Neural progenitor cell (in vitro differentiated cells): ENCODE measurements at regions not wholly inside any gene's neighbourhood (a gene's known extent, or its start where the extent isn't known, plus 50 kb on each side); places are given as distances from the start of the nearest gene placed in this dataset.

Source experiments
- DNase-seq: peaks from one replicate; pipeline ENCODE4 v3.0.0-alpha.2; 2016; ENCODE audit warnings: low spot score
- H2AFZ ChIP-seq: fragments of 200-600 bp; sonication (generic); replicated peaks from 2 replicates; pipeline ENCODE4 v1.6.1; 2016; ENCODE audit warnings: antibody characterized with exemption
- H3F3A ChIP-seq: fragments of 200-600 bp; sonication (generic); 2 replicates; pipeline ENCODE4 v1.6.1; 2016; ENCODE audit warnings: antibody characterized with exemption, low read depth
- H3K27ac ChIP-seq: fragments of 200-600 bp; sonication (generic); 2 replicates; pipeline ENCODE4 v1.5.1; 2016; ENCODE audit warnings: mild to moderate bottlenecking
- H3K27me3 ChIP-seq: fragments of 200-600 bp; sonication (generic); 2 replicates; pipeline ENCODE4 v1.6.1; 2016; ENCODE audit warnings: mild to moderate bottlenecking, moderate library complexity
- H3K36me3 ChIP-seq: fragments of 200-600 bp; sonication (generic); 2 replicates; pipeline ENCODE4 v1.5.1; 2016
- H3K4me1 ChIP-seq: fragments of 200-600 bp; sonication (generic); 2 replicates; pipeline ENCODE4 v1.6.1; 2016; ENCODE audit warnings: mixed run types
- H3K4me2 ChIP-seq: fragments of 200-600 bp; sonication (generic); 2 replicates; pipeline ENCODE4 v1.6.1; 2016
- H3K4me3 ChIP-seq: fragments of 200-600 bp; sonication (generic); 2 replicates; pipeline ENCODE4 v1.5.1; 2016
- H3K79me2 ChIP-seq: fragments of 200-600 bp; sonication (generic); 2 replicates; pipeline ENCODE4 v1.6.1; 2016; ENCODE audit warnings: low read depth
- H3K9ac ChIP-seq: fragments of 200-600 bp; sonication (generic); 2 replicates; pipeline ENCODE4 v1.6.1; 2016
- H3K9me3 ChIP-seq: fragments of 200-600 bp; sonication (generic); 2 replicates; pipeline ENCODE4 v1.5.1; 2016; ENCODE audit warnings: low read depth
- H4K20me1 ChIP-seq: fragments of 200-600 bp; sonication (generic); 2 replicates; pipeline ENCODE4 v1.6.1; 2016; ENCODE audit warnings: low read depth
- H3K27ac Mint-ChIP-seq: 3 replicates; pipeline ENCODE4 v1.8.0; 2021; ENCODE audit warnings: mixed read lengths
- H3K27me3 Mint-ChIP-seq: 2 replicates; pipeline ENCODE4 v1.8.0; 2022; ENCODE audit warnings: low read depth, mild to moderate bottlenecking, inconsistent platforms, moderate library complexity, mixed read lengths; ENCODE audit not compliant: insufficient read depth
- H3K36me3 Mint-ChIP-seq: 3 replicates; pipeline ENCODE4 v1.8.0; 2021; ENCODE audit warnings: mixed read lengths
- H3K4me1 Mint-ChIP-seq: 3 replicates; pipeline ENCODE4 v1.8.0; 2021; ENCODE audit warnings: mixed read lengths
- H3K4me3 Mint-ChIP-seq: 3 replicates; pipeline ENCODE4 v1.8.0; 2021; ENCODE audit warnings: mild to moderate bottlenecking, moderate library complexity, mixed read lengths
- H3K9me3 Mint-ChIP-seq: 3 replicates; pipeline ENCODE4 v1.8.0; 2020; ENCODE audit warnings: mixed read lengths
- EZH2 ChIP-seq: fragments of 200-600 bp; sonication (generic); IDR thresholded peaks from 2 replicates; pipeline ENCODE4 v1.6.1; 2017; ENCODE audit warnings: antibody characterized with exemption, mild to moderate bottlenecking, moderate library complexity
- EZH2phosphoT487 ChIP-seq: fragments of 200-600 bp; sonication (generic); IDR thresholded peaks from 2 replicates; pipeline ENCODE4 v1.6.1; 2017; ENCODE audit warnings: antibody characterized with exemption
- TF ChIP-seq, protein P1 (sequence below): fragments of 200-600 bp; sonication (generic); IDR thresholded peaks from 2 replicates; pipeline ENCODE4 v1.5.1; 2017; ENCODE audit warnings: antibody characterized with exemption, mild to moderate bottlenecking

DNA sequence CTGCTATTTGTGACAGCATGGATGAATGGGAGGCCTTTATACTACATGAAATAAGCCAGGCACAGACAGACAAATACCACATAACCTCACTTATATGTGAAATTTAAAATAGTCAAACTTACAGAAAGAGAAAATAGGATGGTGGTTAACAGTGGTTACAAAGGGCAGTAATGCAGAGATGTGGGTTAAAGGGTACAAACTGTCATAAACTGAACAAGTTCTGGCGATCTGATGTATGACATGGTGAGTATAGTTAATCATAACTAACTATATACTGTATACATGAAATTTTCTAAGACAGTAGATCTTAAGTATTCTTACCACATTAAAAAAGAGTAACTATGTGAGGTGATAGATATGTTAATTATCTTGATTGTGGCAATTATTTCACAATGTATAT, 558.1 kb upstream of the ZNF804A start:
- Histone ChIP-seq H3K4me3 (no peak overlapping the region), H3K27me3 (no peaks in the 10 kb centered on the region), H3K36me3 (no peaks in the 10 kb centered on the region), H3K9me3 (no peaks in the 10 kb centered on the region), H3K79me2 (no peaks in the 10 kb centered on the region), H4K20me1 (no peaks in the 10 kb centered on the region), H3F3A (no peaks in the 10 kb centered on the region), H3K27ac (no peak overlapping the region), H2AFZ (no peak overlapping the region), H3K9ac (no peak overlapping the region), H3K4me2 (no peak overlapping the region), H3K4me1 (no peaks in the 10 kb centered on the region)
- Mint-ChIP-seq H3K27me3 (no peaks in the 10 kb centered on the region), H3K36me3 (peaks cover 2% of the 10 kb centered on the region), H3K9me3 (peaks cover 2% of the 10 kb centered on the region), H3K4me1 (peaks cover 2% of the 10 kb centered on the region), H3K27ac (no peak overlapping the region), H3K4me3 (no peak overlapping the region)
- DNase-seq, result no peak
- TF ChIP-seq EZH2phosphoT487, result no peak
- TF ChIP-seq, protein P1, sequence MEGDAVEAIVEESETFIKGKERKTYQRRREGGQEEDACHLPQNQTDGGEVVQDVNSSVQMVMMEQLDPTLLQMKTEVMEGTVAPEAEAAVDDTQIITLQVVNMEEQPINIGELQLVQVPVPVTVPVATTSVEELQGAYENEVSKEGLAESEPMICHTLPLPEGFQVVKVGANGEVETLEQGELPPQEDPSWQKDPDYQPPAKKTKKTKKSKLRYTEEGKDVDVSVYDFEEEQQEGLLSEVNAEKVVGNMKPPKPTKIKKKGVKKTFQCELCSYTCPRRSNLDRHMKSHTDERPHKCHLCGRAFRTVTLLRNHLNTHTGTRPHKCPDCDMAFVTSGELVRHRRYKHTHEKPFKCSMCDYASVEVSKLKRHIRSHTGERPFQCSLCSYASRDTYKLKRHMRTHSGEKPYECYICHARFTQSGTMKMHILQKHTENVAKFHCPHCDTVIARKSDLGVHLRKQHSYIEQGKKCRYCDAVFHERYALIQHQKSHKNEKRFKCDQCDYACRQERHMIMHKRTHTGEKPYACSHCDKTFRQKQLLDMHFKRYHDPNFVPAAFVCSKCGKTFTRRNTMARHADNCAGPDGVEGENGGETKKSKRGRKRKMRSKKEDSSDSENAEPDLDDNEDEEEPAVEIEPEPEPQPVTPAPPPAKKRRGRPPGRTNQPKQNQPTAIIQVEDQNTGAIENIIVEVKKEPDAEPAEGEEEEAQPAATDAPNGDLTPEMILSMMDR, result no peak
- TF ChIP-seq EZH2, result no peak

DNA sequence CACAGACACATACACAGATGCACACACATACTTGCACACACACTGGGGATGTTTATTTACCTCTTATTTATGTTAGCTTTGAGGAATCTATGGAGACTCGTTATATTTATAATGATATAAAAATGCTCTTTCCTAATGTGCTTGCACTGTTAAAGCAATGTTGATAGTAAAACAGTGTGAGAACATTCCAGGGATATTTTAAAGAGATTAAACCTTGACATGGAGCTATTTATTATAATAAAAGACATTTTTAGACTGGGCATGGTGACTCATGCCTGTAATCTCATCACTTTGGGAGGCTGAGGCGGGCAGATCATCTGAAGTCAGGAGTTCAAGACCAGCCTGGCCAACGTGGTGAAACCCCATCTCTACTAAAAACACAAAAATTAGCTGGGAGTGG, 557.3 kb upstream of the ZNF804A start:
- H3K79me2 ChIP-seq, result no peaks in the 10 kb centered on the region
- Mint-ChIP-seq H3K27ac (no peak overlapping the region), H3K9me3 (peaks cover 2% of the 10 kb centered on the region), H3K27me3 (no peaks in the 10 kb centered on the region), H3K4me1 (peaks cover 2% of the 10 kb centered on the region), H3K36me3 (peaks cover 2% of the 10 kb centered on the region), H3K4me3 (no peak overlapping the region)
- no peak overlapping the region for H3K4me3 ChIP-seq
- no peak overlapping the region for H3K4me2 ChIP-seq
- H3K9ac ChIP-seq, result no peak overlapping the region
- H3K4me1 ChIP-seq, result no peaks in the 10 kb centered on the region
- DNase-seq, result no peak
- H3K27me3 ChIP-seq, result no peaks in the 10 kb centered on the region
- no peaks in the 10 kb centered on the region for H3K9me3 ChIP-seq
- no peaks in the 10 kb centered on the region for H3K36me3 ChIP-seq
- no peaks in the 10 kb centered on the region for H3F3A ChIP-seq
- H3K27ac ChIP-seq, result no peak overlapping the region
- H4K20me1 ChIP-seq, result no peaks in the 10 kb centered on the region
- TF ChIP-seq EZH2phosphoT487 (no peak), EZH2 (no peak)
- TF ChIP-seq, protein P1, result no peak
- no peak overlapping the region for H2AFZ ChIP-seq

DNA sequence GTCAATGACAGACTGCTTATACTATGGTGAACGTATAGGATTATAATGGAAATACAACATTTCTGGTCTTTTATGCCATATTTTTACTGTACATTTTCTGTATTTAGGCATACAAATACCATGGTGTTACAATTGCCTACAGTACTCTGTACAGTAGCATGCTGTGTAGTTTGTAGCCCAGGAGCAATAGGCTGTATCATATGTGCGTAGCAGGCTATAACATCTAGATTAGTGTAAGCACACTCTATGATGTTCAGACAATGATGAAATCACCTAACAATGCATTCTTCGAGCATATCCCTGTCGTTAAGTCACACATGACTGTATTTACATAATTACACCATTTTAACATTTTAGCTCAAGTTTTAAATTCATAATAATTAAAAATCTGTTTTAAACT, 556.6 kb upstream of the ZNF804A start:
- Histone ChIP-seq H3K79me2 (no peaks in the 10 kb centered on the region), H3K27me3 (no peaks in the 10 kb centered on the region)
- peaks cover 2% of the 10 kb centered on the region for H3K4me1 Mint-ChIP-seq

More for the DNA sequence above, 556.6 kb upstream of the ZNF804A start:
- no peak for DNase-seq
- Histone ChIP-seq H3K4me3 (no peak overlapping the region), H3K9me3 (no peaks in the 10 kb centered on the region), H2AFZ (no peak overlapping the region), H3K9ac (no peak overlapping the region), H3K27ac (no peak overlapping the region), H3K4me2 (no peak overlapping the region), H4K20me1 (no peaks in the 10 kb centered on the region), H3K4me1 (no peaks in the 10 kb centered on the region), H3F3A (no peaks in the 10 kb centered on the region), H3K36me3 (no peaks in the 10 kb centered on the region)
- TF ChIP-seq, protein P1, result no peak
- TF ChIP-seq EZH2phosphoT487, result no peak
- TF ChIP-seq EZH2, result no peak
- Mint-ChIP-seq H3K27ac (no peak overlapping the region), H3K36me3 (peaks cover 2% of the 10 kb centered on the region), H3K4me3 (no peak overlapping the region), H3K27me3 (no peaks in the 10 kb centered on the region), H3K9me3 (peaks cover 2% of the 10 kb centered on the region)
